ENCODE measurements at regions not wholly inside any gene's neighbourhood (a gene's known extent, or its start where the extent isn't known, plus 50 kb on each side); places are given as distances from the start of the nearest gene placed in this dataset.

GRCh38 chr7:84651876-84652275, 457.3 kb upstream of the SEMA3A start:
- Histone ChIP-seq H3K27ac (no peak overlapping the region), H3K4me3 (no peak overlapping the region), H3K27me3 (no peaks in the 10 kb centered on the region), H3K4me1 (peaks cover 0 to 7% of the 10 kb centered on the region in 2 donors), H3K9me3 (no peaks in the 10 kb centered on the region), H3K36me3 (no peaks in the 10 kb centered on the region)
- no peak for DNase-seq (ENCODE audit: low spot score)
- TF ChIP-seq, protein P1, sequence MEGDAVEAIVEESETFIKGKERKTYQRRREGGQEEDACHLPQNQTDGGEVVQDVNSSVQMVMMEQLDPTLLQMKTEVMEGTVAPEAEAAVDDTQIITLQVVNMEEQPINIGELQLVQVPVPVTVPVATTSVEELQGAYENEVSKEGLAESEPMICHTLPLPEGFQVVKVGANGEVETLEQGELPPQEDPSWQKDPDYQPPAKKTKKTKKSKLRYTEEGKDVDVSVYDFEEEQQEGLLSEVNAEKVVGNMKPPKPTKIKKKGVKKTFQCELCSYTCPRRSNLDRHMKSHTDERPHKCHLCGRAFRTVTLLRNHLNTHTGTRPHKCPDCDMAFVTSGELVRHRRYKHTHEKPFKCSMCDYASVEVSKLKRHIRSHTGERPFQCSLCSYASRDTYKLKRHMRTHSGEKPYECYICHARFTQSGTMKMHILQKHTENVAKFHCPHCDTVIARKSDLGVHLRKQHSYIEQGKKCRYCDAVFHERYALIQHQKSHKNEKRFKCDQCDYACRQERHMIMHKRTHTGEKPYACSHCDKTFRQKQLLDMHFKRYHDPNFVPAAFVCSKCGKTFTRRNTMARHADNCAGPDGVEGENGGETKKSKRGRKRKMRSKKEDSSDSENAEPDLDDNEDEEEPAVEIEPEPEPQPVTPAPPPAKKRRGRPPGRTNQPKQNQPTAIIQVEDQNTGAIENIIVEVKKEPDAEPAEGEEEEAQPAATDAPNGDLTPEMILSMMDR (IDR thresholded peaks at IDR 0.05) = no peak

GRCh38 chr7:84647797-84648757, 453.5 kb upstream of the SEMA3A start:
- H3K4me3 ChIP-seq = no peak overlapping the region
- no peak overlapping the region for H3K27ac ChIP-seq
- TF ChIP-seq, protein P1 (IDR thresholded peaks at IDR 0.05) = no peak
- no peaks in the 10 kb centered on the region for H3K36me3 ChIP-seq
- H3K4me1 ChIP-seq = no peaks in the 10 kb centered on the region
- no peaks in the 10 kb centered on the region for H3K9me3 ChIP-seq
- DNase-seq (ENCODE audit: low spot score) = no peak
- no peaks in the 10 kb centered on the region for H3K27me3 ChIP-seq

- H3K4me3 ChIP-seq = no peak overlapping the region
- H3K27ac ChIP-seq = no peak overlapping the region
- no peak for DNase-seq (ENCODE audit: low spot score)
- H3K4me1 ChIP-seq = peaks cover 0 to 7% of the 10 kb centered on the region in 2 donors
- H3K36me3 ChIP-seq = no peaks in the 10 kb centered on the region
- TF ChIP-seq, protein P1 (IDR thresholded peaks at IDR 0.05) = no peak
- no peaks in the 10 kb centered on the region for H3K9me3 ChIP-seq
- no peaks in the 10 kb centered on the region for H3K27me3 ChIP-seq
These were observed 448.0 kb upstream of the SEMA3A start for GRCh38 chr7:84642611-84643010.

GRCh38 chr7:84640637-84641036, 446.0 kb upstream of the SEMA3A start:
- H3K36me3 ChIP-seq = no peaks in the 10 kb centered on the region
- no peaks in the 10 kb centered on the region for H3K9me3 ChIP-seq
- DNase-seq (ENCODE audit: low spot score) = no peak
- H3K27me3 ChIP-seq = no peaks in the 10 kb centered on the region
- no peak overlapping the region for H3K4me3 ChIP-seq
- no peak overlapping the region for H3K27ac ChIP-seq
- peaks cover 0 to 7% of the 10 kb centered on the region in 2 donors for H3K4me1 ChIP-seq
- TF ChIP-seq, protein P1 (IDR thresholded peaks at IDR 0.05) = no peak

GRCh38 chr7:84638339-84638697, 443.7 kb upstream of the SEMA3A start:
- Histone ChIP-seq H3K4me3 (no peak overlapping the region), H3K9me3 (peaks cover 0 to 5% of the 10 kb centered on the region in 2 donors), H3K27me3 (no peaks in the 10 kb centered on the region), H3K36me3 (no peaks in the 10 kb centered on the region), H3K4me1 (peaks cover 0 to 7% of the 10 kb centered on the region in 2 donors), H3K27ac (no peak overlapping the region)
- TF ChIP-seq, protein P1 (IDR thresholded peaks at IDR 0.05) = no peak
- DNase-seq (ENCODE audit: low spot score) = no peak

All from right atrium auricular region (tissue), 2 donors.